ENCODE measurements at regions not wholly inside any gene's neighbourhood (a gene's known extent, or its start where the extent isn't known, plus 50 kb on each side); places are given as distances from the start of the nearest gene placed in this dataset.

DNA sequence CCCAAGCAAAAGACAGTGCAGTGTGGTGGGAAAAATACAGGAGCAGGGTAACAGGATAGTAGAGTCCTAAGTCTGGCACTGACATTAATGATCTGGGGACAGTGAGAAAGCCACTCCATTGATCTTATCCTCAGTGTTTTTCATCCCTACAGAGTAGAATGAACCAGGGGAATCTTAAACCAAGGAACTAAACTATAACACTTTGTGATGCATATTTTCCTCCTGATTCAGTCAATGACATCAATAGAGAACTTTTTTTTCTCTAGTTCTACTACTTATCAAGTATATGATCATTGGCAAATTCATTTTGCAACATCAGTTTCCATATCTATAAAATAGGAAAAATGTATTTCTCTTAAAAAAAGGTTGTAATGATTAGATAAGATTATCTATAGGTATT lies 151.1 kb downstream of the TMEM26 start:
- no peaks in the 10 kb centered on the region for H3K9me3 ChIP-seq (replicated peaks)
- H3K36me3 ChIP-seq = no peaks in the 10 kb centered on the region
- no peak overlapping the region for H3K27ac ChIP-seq
- H3K27me3 ChIP-seq (replicated peaks) = no peaks in the 10 kb centered on the region
- no peaks in the 10 kb centered on the region for H3K4me1 ChIP-seq (replicated peaks)
- DNase-seq (ENCODE audit: low read depth in 1 of 2, low spot score in 2 of 2) = no peak
- H3K4me3 ChIP-seq = no peak overlapping the region

- Histone ChIP-seq H3K4me1 (replicated peaks) (no peaks in the 10 kb centered on the region), H3K36me3 (no peaks in the 10 kb centered on the region), H3K9me3 (replicated peaks) (no peaks in the 10 kb centered on the region), H3K27me3 (replicated peaks) (no peaks in the 10 kb centered on the region), H3K4me3 (no peak overlapping the region), H3K27ac (no peak overlapping the region)
- no peak for DNase-seq (ENCODE audit: low read depth in 1 of 2, low spot score in 2 of 2)
Measured at GRCh38 chr10:61301575-61301974, 151.6 kb downstream of the TMEM26 start.

DNA sequence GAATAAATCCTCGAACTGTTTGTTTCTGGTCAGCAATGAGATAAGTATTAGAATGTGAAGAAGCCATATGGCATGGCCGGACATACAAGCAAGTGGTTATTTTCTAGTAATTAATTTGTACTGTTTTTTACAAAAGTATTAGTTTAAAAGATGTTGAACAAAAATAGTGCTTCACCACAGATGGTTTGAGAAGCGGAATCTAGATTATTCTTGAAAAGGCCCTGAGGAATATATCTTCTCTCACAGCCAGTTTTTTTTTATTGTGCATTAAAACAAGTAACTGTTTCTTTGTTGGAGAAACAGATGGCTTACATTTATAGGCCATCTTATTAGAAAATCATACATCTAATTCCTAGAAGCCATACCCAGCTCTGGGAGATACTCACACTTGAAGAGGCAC lies 153.3 kb downstream of the TMEM26 start:
- Histone ChIP-seq H3K27me3 (replicated peaks) (no peaks in the 10 kb centered on the region), H3K9me3 (replicated peaks) (no peaks in the 10 kb centered on the region), H3K4me1 (replicated peaks) (no peaks in the 10 kb centered on the region), H3K4me3 (no peak overlapping the region), H3K27ac (no peak overlapping the region), H3K36me3 (no peaks in the 10 kb centered on the region)
- DNase-seq (ENCODE audit: low read depth in 1 of 2, low spot score in 2 of 2) = no peak

- no peak for DNase-seq (ENCODE audit: low read depth in 1 of 2, low spot score in 2 of 2)
- H3K4me1 ChIP-seq (replicated peaks) = no peaks in the 10 kb centered on the region
- H3K27ac ChIP-seq = no peak overlapping the region
- no peaks in the 10 kb centered on the region for H3K36me3 ChIP-seq
- no peak overlapping the region for H3K4me3 ChIP-seq
- no peaks in the 10 kb centered on the region for H3K9me3 ChIP-seq (replicated peaks)
- H3K27me3 ChIP-seq (replicated peaks) = no peaks in the 10 kb centered on the region
Measured at GRCh38 chr10:61299156-61299555, 154.0 kb downstream of the TMEM26 start.

GRCh38 chr10:61298194-61298593 lies 155.0 kb downstream of the TMEM26 start:
- Histone ChIP-seq H3K27ac (no peak overlapping the region), H3K9me3 (replicated peaks) (no peaks in the 10 kb centered on the region), H3K36me3 (no peaks in the 10 kb centered on the region), H3K4me3 (no peak overlapping the region), H3K27me3 (replicated peaks) (no peaks in the 10 kb centered on the region), H3K4me1 (replicated peaks) (no peaks in the 10 kb centered on the region)
- no peak for DNase-seq (ENCODE audit: low read depth in 1 of 2, low spot score in 2 of 2)

DNA sequence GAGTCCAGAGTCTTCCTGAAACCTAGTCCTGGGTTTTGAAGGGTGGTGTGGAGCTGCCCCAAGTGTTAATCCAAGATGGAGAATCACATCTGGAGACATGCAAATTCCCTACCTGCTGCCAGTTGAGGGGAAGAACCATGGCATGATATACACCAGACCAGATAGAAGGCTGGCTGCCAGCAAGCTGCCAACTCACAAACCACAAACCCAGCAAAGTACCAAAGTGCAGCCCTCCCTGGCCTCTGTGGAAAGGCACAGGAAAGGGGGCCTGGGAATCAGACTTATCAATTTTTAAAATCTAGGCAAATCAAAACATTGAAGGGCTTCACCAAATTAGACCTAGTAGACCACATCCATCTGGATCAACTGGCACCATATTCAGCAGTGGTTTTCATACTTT lies 157.0 kb downstream of the TMEM26 start:
- DNase-seq (ENCODE audit: low read depth in 1 of 2, low spot score in 2 of 2) = no peak
- Histone ChIP-seq H3K9me3 (replicated peaks) (no peaks in the 10 kb centered on the region), H3K4me1 (replicated peaks) (no peaks in the 10 kb centered on the region), H3K36me3 (no peaks in the 10 kb centered on the region), H3K27me3 (replicated peaks) (no peaks in the 10 kb centered on the region), H3K27ac (no peak overlapping the region), H3K4me3 (no peak overlapping the region)

DNA sequence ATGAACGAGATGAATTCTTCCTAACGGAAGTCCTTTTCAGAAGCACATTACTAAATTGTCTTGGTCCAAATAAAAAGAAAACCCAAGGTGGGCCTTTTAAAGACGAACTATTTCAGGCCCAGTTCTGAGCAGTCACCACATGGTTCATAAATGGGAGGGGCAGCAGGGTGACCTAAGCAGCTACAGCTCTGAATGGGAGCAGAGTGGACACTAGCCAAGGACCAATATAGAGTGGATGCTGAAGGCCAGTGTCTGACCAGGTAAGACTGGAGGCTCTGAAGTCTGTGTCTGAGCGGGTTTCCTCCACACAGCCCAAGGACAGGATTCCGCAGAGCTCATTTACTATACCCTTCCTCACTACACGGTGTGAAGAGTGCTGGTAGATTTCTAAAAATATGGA lies 159.1 kb downstream of the TMEM26 start:
- Histone ChIP-seq H3K36me3 (no peaks in the 10 kb centered on the region), H3K27ac (no peak overlapping the region), H3K4me3 (no peak overlapping the region), H3K4me1 (replicated peaks) (no peaks in the 10 kb centered on the region), H3K9me3 (replicated peaks) (no peaks in the 10 kb centered on the region), H3K27me3 (replicated peaks) (no peaks in the 10 kb centered on the region)
- DNase-seq (ENCODE audit: low read depth in 1 of 2, low spot score in 2 of 2) = no peak

- no peak overlapping the region for H3K4me3 ChIP-seq
- H3K9me3 ChIP-seq (replicated peaks) = no peaks in the 10 kb centered on the region
- H3K27me3 ChIP-seq (replicated peaks) = no peaks in the 10 kb centered on the region
- no peak for DNase-seq (ENCODE audit: low read depth in 1 of 2, low spot score in 2 of 2)
- H3K4me1 ChIP-seq (replicated peaks) = no peaks in the 10 kb centered on the region
- no peaks in the 10 kb centered on the region for H3K36me3 ChIP-seq
- no peak overlapping the region for H3K27ac ChIP-seq
Measured at GRCh38 chr10:61289813-61290212, 163.4 kb downstream of the TMEM26 start.

GRCh38 chr10:61286686-61287085 lies 166.5 kb downstream of the TMEM26 start:
- no peaks in the 10 kb centered on the region for H3K9me3 ChIP-seq (replicated peaks)
- no peak for DNase-seq (ENCODE audit: low read depth in 1 of 2, low spot score in 2 of 2)
- no peaks in the 10 kb centered on the region for H3K27me3 ChIP-seq (replicated peaks)
- no peak overlapping the region for H3K4me3 ChIP-seq
- no peaks in the 10 kb centered on the region for H3K36me3 ChIP-seq
- H3K27ac ChIP-seq = no peak overlapping the region
- peaks cover 9% of the 10 kb centered on the region; the same call in 1 of the 2 replicates for H3K4me1 ChIP-seq (replicated peaks)

- H3K9me3 ChIP-seq (replicated peaks) = no peaks in the 10 kb centered on the region
- no peak overlapping the region for H3K4me3 ChIP-seq
- H3K27me3 ChIP-seq (replicated peaks) = no peaks in the 10 kb centered on the region
- no peak overlapping the region for H3K27ac ChIP-seq
- no peak for DNase-seq (ENCODE audit: low read depth in 1 of 2, low spot score in 2 of 2)
- H3K36me3 ChIP-seq = no peaks in the 10 kb centered on the region
- H3K4me1 ChIP-seq (replicated peaks) = peaks cover 9% of the 10 kb centered on the region; the same call in 1 of the 2 replicates
Measured at GRCh38 chr10:61285749-61286148, 167.4 kb downstream of the TMEM26 start.

DNA sequence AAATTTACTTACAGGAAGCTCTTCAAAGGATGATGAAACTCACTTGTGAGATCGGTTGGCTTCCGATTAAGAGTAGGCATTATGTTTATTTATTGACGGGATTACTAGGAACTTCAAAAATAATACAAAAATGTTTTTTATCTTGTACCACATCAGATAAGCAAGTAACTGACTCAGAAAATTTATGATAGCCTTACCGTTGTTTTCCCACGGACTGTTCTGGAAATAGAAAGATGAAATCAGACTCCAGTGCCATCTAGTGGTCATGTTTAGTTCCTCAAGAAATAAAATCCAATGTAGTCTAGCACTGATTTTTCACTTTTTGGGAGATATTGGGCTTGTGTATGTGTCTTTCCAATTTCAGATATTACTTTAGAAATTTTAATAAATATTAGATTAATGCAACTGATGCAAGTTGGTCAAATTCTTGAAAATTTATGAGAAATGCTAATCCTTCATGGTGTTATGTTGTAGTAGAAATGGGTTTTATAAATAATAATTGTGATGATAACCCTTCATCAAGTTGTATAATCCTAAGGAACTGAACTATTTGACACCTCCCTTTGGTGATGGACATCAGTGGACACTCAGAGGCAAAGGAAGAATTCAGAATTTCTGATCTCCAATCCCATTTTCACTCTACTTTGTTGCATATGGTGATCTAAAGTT lies 168.8 kb downstream of the TMEM26 start:
- peak overlapping the region; percentile 19 for H3K27ac ChIP-seq

DNA sequence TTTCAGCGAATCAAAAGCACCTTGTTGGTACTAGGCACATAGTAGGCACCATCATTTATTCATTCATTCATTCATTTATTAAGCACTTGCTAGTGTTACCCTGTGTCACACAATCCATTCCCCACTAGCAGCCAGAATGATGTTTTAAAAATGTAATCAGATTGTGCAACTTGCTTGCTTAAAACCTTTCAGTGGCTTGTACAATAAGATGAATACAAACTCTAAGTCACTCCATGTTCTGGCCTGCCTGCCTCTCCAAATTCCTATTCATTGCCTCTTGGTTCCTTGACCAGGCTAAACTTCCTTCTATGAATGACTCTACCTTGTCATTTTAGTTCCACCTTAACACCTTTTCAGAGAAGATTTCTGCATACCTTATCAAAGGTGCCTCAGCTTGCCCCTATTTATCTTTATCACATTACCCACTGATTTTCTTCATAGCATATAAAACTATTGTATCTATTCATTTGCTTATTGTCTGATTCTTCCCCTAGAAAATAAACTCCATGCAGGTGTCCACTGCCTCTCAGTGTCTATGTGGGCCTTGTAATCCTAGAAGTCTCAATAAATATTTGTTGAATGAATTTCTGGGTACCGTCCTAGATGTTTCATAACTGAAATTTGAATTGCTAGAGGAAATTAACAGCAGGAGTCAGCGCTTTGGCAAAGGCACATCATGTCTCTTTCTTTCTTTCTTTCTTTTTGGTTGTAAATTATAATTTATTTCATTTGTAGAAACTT lies 169.5 kb downstream of the TMEM26 start:
- no peaks in the 10 kb centered on the region for H3K9me3 ChIP-seq (replicated peaks)
- peaks cover 15% of the 10 kb centered on the region for H3K4me1 ChIP-seq (replicated peaks)
- DNase-seq (ENCODE audit: low read depth in 1 of 2, low spot score in 2 of 2) = no peak
- peak overlapping the region; percentile 19 for H3K27ac ChIP-seq
- no peak overlapping the region for H3K4me3 ChIP-seq
- H3K36me3 ChIP-seq = no peaks in the 10 kb centered on the region
- no peaks in the 10 kb centered on the region for H3K27me3 ChIP-seq (replicated peaks)

More for the DNA sequence above, 168.8 kb downstream of the TMEM26 start:
- H3K27me3 ChIP-seq (replicated peaks) = no peaks in the 10 kb centered on the region
- peaks cover 15% of the 10 kb centered on the region for H3K4me1 ChIP-seq (replicated peaks)
- no peak overlapping the region for H3K4me3 ChIP-seq
- DNase-seq (ENCODE audit: low read depth in 1 of 2, low spot score in 2 of 2) = peak in 1 of 2 experiments; percentile 72
- H3K9me3 ChIP-seq (replicated peaks) = no peaks in the 10 kb centered on the region
- no peaks in the 10 kb centered on the region for H3K36me3 ChIP-seq

DNA sequence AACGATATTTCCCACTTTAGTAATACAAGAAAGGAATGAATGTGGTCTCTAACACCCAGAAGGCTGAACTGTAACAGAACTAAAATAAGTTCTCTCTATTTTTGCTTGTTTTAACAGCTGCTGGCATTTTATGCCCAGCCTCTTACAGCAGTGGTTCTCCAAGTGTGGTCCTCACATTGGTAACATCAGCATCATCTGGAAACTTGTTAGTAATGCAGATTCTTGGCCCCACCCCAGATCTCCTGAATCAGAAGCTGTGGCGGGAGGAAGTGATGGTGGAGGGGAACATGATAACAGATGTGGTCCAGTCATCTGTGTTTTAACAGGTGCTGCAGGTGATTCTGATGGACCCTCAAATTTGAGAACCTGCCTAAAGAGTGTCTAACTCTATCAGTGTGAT lies 170.1 kb downstream of the TMEM26 start:
- no peak for DNase-seq (ENCODE audit: low read depth in 1 of 2, low spot score in 2 of 2)
- Histone ChIP-seq H3K27me3 (replicated peaks) (no peaks in the 10 kb centered on the region), H3K27ac (no peak overlapping the region), H3K36me3 (no peaks in the 10 kb centered on the region), H3K4me3 (no peak overlapping the region), H3K4me1 (replicated peaks) (peaks cover 15% of the 10 kb centered on the region), H3K9me3 (replicated peaks) (no peaks in the 10 kb centered on the region)

DNA sequence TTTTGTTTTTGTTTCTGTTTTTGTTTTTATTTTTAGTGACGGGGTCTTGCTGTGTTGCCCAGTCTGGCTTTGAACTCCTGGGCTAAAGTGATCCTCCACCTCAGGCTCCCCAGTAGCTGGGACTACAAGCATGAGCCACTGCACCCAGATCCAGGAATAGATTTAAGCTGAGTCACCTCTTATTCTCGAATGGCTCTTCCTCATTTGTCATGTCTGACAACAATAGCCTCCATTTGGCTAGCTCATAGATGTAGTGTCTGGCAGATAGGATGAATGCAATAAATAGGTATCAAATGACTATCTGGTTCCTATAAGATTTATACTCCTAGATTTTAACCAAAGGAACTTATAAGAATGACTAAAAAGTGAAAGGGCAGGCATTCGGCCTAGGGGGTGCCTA lies 172.9 kb downstream of the TMEM26 start:
- no peaks in the 10 kb centered on the region for H3K27me3 ChIP-seq (replicated peaks)
- H3K4me1 ChIP-seq (replicated peaks) = peaks cover 15% of the 10 kb centered on the region
- DNase-seq (ENCODE audit: low read depth in 1 of 2, low spot score in 2 of 2) = peak in 1 of 2 experiments; percentile 44
- no peaks in the 10 kb centered on the region for H3K36me3 ChIP-seq
- no peaks in the 10 kb centered on the region for H3K9me3 ChIP-seq (replicated peaks)
- no peak overlapping the region for H3K4me3 ChIP-seq
- H3K27ac ChIP-seq = no peak overlapping the region
